Thyroid gland (tissue), 4 donors: ENCODE measurements at regions not wholly inside any gene's neighbourhood (a gene's known extent, or its start where the extent isn't known, plus 50 kb on each side); places are given as distances from the start of the nearest gene placed in this dataset.
"Not testable (repeated sequence)": the region's sequence is repeated elsewhere in the genome, so short reads cannot be mapped to it uniquely, and the experiment has no call there.

Experiments used
- POLR2A ChIP-seq, 2 donors: fragments of 450-650 bp; IDR thresholded peaks; one replicate each; pipeline ENCODE4 v1.6.1; 2017; ENCODE audit warnings: antibody characterized with exemption in 2 of 2, mild to moderate bottlenecking in 2 of 2, moderate library complexity in 1 of 2
- TF ChIP-seq, protein P1 (sequence below), 6 experiments: fragments of 200-600 bp in 3 of 6; fragments of 450-650 bp in 3 of 6; sonication (generic) in 3 of 6; IDR thresholded peaks; one replicate each; pipeline ENCODE4 v1.5.1; 2016 to 2019; ENCODE audit warnings: antibody characterized with exemption in 6 of 6, mild to moderate bottlenecking in 2 of 6, inconsistent platforms in 1 of 6, moderate library complexity in 1 of 6

DNA sequence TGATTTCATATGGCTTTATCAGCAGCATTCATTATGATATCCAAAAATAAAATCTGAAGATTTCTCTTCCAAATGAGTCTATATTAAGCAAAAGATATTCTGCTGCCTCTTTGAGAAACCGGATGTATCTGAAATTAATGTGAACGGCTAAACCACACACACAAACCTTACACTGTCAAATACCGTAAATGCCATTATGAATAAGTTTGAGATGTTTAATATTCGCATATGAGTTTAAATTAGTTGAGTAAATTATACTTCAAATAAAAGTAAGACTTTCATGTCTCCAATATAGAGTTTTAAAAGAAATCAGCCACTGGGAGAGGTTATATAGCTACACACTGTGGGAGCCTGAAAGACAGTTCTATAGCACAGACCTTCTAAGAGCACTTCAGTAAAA lies 566.6 kb upstream of the CHD1 start:
- TF ChIP-seq, protein P1, sequence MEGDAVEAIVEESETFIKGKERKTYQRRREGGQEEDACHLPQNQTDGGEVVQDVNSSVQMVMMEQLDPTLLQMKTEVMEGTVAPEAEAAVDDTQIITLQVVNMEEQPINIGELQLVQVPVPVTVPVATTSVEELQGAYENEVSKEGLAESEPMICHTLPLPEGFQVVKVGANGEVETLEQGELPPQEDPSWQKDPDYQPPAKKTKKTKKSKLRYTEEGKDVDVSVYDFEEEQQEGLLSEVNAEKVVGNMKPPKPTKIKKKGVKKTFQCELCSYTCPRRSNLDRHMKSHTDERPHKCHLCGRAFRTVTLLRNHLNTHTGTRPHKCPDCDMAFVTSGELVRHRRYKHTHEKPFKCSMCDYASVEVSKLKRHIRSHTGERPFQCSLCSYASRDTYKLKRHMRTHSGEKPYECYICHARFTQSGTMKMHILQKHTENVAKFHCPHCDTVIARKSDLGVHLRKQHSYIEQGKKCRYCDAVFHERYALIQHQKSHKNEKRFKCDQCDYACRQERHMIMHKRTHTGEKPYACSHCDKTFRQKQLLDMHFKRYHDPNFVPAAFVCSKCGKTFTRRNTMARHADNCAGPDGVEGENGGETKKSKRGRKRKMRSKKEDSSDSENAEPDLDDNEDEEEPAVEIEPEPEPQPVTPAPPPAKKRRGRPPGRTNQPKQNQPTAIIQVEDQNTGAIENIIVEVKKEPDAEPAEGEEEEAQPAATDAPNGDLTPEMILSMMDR (IDR thresholded peaks at IDR 0.05): not testable (repeated sequence)
- TF ChIP-seq POLR2A (IDR thresholded peaks at IDR 0.05): not testable (repeated sequence)
